Breast epithelium (tissue), 4 donors: ENCODE measurements at regions not wholly inside any gene's neighbourhood (a gene's known extent, or its start where the extent isn't known, plus 50 kb on each side); places are given as distances from the start of the nearest gene placed in this dataset.

ENCODE experiments used
- DNase-seq, 2 donors: peaks; one replicate each; pipeline ENCODE4 v3.0.0-alpha.2; 2019; ENCODE audit warnings: low spot score in 2 of 2
- H3K27ac ChIP-seq, 2 donors: fragments of 200-600 bp; sonication (generic) in 1 of 2; one replicate each; pipeline ENCODE4 v1.5.1; 2016 to 2019; ENCODE audit warnings: mild to moderate bottlenecking in 1 of 2
- H3K27me3 ChIP-seq, 2 donors: fragments of 200-600 bp; sonication (generic) in 1 of 2; one replicate each; pipeline versions ENCODE4 v1.5.1 to v1.6.0; 2017 to 2019; ENCODE audit warnings: control low read depth in 1 of 2, mild to moderate bottlenecking in 1 of 2
- H3K36me3 ChIP-seq: fragments of 200-600 bp; one replicate; pipeline ENCODE4 v1.5.1; 2019
- H3K4me1 ChIP-seq, 2 donors: fragments of 200-600 bp; sonication (generic); one replicate each; pipeline ENCODE4 v1.5.1; 2016 to 2019; ENCODE audit warnings: control low read depth in 1 of 2
- H3K4me3 ChIP-seq, 3 donors: fragments of 200-600 bp; sonication (generic); 1 replicate in 2 of 3; 2 replicates in 1 of 3; pipeline ENCODE4 v1.5.1; 2016 to 2019; ENCODE audit warnings: mild to moderate bottlenecking in 3 of 3, moderate library complexity in 2 of 3
- H3K9me3 ChIP-seq, 2 donors: fragments of 200-600 bp; sonication (generic) in 1 of 2; one replicate each; pipeline ENCODE4 v1.5.1; 2016 to 2019; ENCODE audit warnings: control low read depth in 1 of 2
- CTCF ChIP-seq, 3 donors: fragments of 450-650 bp; IDR thresholded peaks; one replicate each; pipeline ENCODE4 v1.5.1; 2016 to 2017; ENCODE audit warnings: antibody characterized with exemption in 3 of 3, mild to moderate bottlenecking in 3 of 3, moderate library complexity in 3 of 3
- POLR2A ChIP-seq: fragments of 450-650 bp; IDR thresholded peaks from one replicate; pipeline ENCODE4 v1.6.1; 2016; ENCODE audit warnings: antibody characterized with exemption, mild to moderate bottlenecking, moderate library complexity
- POLR2AphosphoS5 ChIP-seq, 3 donors: sonication (generic); formaldehyde crosslinking; IDR thresholded peaks; one replicate each; pipeline ENCODE4 v1.6.1; 2017; ENCODE audit warnings: antibody characterized with exemption in 3 of 3
- intact Hi-C: fragments of 100-400 bp; cut with DNase I; formaldehyde crosslinking; loops from one replicate; pipeline ENCODE4 v1.15.1; 2023; ENCODE audit warnings: low total_unique reads

GRCh38 chr2:34373586-34374233, 774.6 kb upstream of the FAM98A start:
- no peaks in the 10 kb centered on the region for H3K4me1 ChIP-seq
- H3K4me3 ChIP-seq = no peak overlapping the region
- DNase-seq = no peak
- intact Hi-C loops = no loop called here
- H3K9me3 ChIP-seq = no peaks in the 10 kb centered on the region
- H3K36me3 ChIP-seq = no peaks in the 10 kb centered on the region
- H3K27ac ChIP-seq = no peak overlapping the region
- no peaks in the 10 kb centered on the region for H3K27me3 ChIP-seq
- TF ChIP-seq CTCF (IDR thresholded peaks at IDR 0.05) (no peak), POLR2AphosphoS5 (IDR thresholded peaks at IDR 0.05) (no peak), POLR2A (no peak)

GRCh38 chr2:34372967-34373366, 773.9 kb upstream of the FAM98A start:
- intact Hi-C loops = no loop called here
- no peaks in the 10 kb centered on the region for H3K9me3 ChIP-seq

GRCh38 chr2:34371711-34372110, 772.6 kb upstream of the FAM98A start:
- Histone ChIP-seq H3K4me1 (no peaks in the 10 kb centered on the region), H3K27ac (no peak overlapping the region), H3K36me3 (no peaks in the 10 kb centered on the region), H3K9me3 (no peaks in the 10 kb centered on the region), H3K27me3 (no peaks in the 10 kb centered on the region), H3K4me3 (no peak overlapping the region)
- intact Hi-C loops = no loop called here
- TF ChIP-seq CTCF (IDR thresholded peaks at IDR 0.05) = no peak
- no peak for TF ChIP-seq POLR2AphosphoS5 (IDR thresholded peaks at IDR 0.05)
- TF ChIP-seq POLR2A = no peak
- DNase-seq = no peak

More at GRCh38 chr2:34372967-34373366, 773.9 kb upstream of the FAM98A start:
- DNase-seq = no peak
- Histone ChIP-seq H3K27ac (no peak overlapping the region), H3K4me1 (no peaks in the 10 kb centered on the region), H3K4me3 (no peak overlapping the region), H3K36me3 (no peaks in the 10 kb centered on the region), H3K27me3 (no peaks in the 10 kb centered on the region)
- TF ChIP-seq POLR2AphosphoS5 (IDR thresholded peaks at IDR 0.05) (no peak), POLR2A (no peak), CTCF (IDR thresholded peaks at IDR 0.05) (no peak)

GRCh38 chr2:34368304-34368703, 769.2 kb upstream of the FAM98A start:
- TF ChIP-seq POLR2AphosphoS5 (IDR thresholded peaks at IDR 0.05) (no peak), CTCF (IDR thresholded peaks at IDR 0.05) (no peak), POLR2A (no peak)
- intact Hi-C loops = no loop called here
- H3K27ac ChIP-seq = no peak overlapping the region
- H3K4me1 ChIP-seq = no peaks in the 10 kb centered on the region
- H3K27me3 ChIP-seq = no peaks in the 10 kb centered on the region
- H3K36me3 ChIP-seq = no peaks in the 10 kb centered on the region
- no peak overlapping the region for H3K4me3 ChIP-seq
- no peak for DNase-seq
- H3K9me3 ChIP-seq = no peaks in the 10 kb centered on the region

GRCh38 chr2:34365932-34366331, 766.8 kb upstream of the FAM98A start:
- Histone ChIP-seq H3K36me3 (no peaks in the 10 kb centered on the region), H3K27me3 (no peaks in the 10 kb centered on the region), H3K4me1 (no peaks in the 10 kb centered on the region), H3K27ac (no peak overlapping the region), H3K9me3 (no peaks in the 10 kb centered on the region), H3K4me3 (no peak overlapping the region)
- TF ChIP-seq CTCF (IDR thresholded peaks at IDR 0.05) (no peak), POLR2AphosphoS5 (IDR thresholded peaks at IDR 0.05) (no peak), POLR2A (no peak)
- no peak for DNase-seq
- intact Hi-C loops = no loop called here
